ENCODE measurements at regions not wholly inside any gene's neighbourhood (a gene's known extent, or its start where the extent isn't known, plus 50 kb on each side); places are given as distances from the start of the nearest gene placed in this dataset.

- no peaks in the 10 kb centered on the region for H3K79me2 ChIP-seq (ENCODE audit: control insufficient read depth, insufficient read depth, low read length, poor library complexity)
These were observed 215.6 kb downstream of the TMEM114 start for GRCh38 chr16:8374586-8375231.

GRCh38 chr16:8373676-8374431 lies 216.5 kb downstream of the TMEM114 start:
- H3K4me3 ChIP-seq (ENCODE audit: low read depth, low read length), result no peak overlapping the region
- no peak overlapping the region for H4K91ac ChIP-seq (ENCODE audit: low read depth, low read length)
- no peak for DNase-seq
- no peak overlapping the region for H3K23ac ChIP-seq (ENCODE audit: low read length)
- H2AFZ ChIP-seq (ENCODE audit: insufficient read depth, low read length, poor library complexity), result no peak overlapping the region
- H3K4me1 ChIP-seq (ENCODE audit: control insufficient read depth in 1 of 2, insufficient read depth in 2 of 2, low read length in 2 of 2), result no peaks in the 10 kb centered on the region
- no peaks in the 10 kb centered on the region for H3K27me3 ChIP-seq (ENCODE audit: insufficient read depth, low read length)
- H4K8ac ChIP-seq (ENCODE audit: low read depth, low read length), result no peak overlapping the region
- no peak overlapping the region for H3K27ac ChIP-seq (ENCODE audit: low read depth, low read length)
- no peaks in the 10 kb centered on the region for H3K79me1 ChIP-seq (ENCODE audit: low read length)
- H2BK120ac ChIP-seq (ENCODE audit: insufficient read depth, low read length, poor library complexity), result no peak overlapping the region
- no peak overlapping the region for H4K12ac ChIP-seq (ENCODE audit: low read depth, low read length)
- H2BK12ac ChIP-seq (ENCODE audit: low read length), result no peak overlapping the region
- no peak overlapping the region for H3K4me2 ChIP-seq (ENCODE audit: low read length)
- H2BK5ac ChIP-seq (ENCODE audit: low read depth, low read length, poor library complexity), result no peak overlapping the region
- no CpG with 5 or more reads among the region's 6 CpGs for WGBS (ENCODE audit: extremely low coverage, insufficient coverage, insufficient read length)
- H3K36me3 ChIP-seq (ENCODE audit: control insufficient read depth in 1 of 2, insufficient read depth in 2 of 2, low read length in 2 of 2), result no peaks in the 10 kb centered on the region
- no peaks in the 10 kb centered on the region for H3K79me2 ChIP-seq (ENCODE audit: control insufficient read depth, insufficient read depth, low read length, poor library complexity)
- no peak overlapping the region for H3K14ac ChIP-seq (ENCODE audit: low read length)
- H3K4ac ChIP-seq (ENCODE audit: low read depth, low read length), result no peak overlapping the region
- H2AK5ac ChIP-seq (ENCODE audit: low read length), result no peak overlapping the region
- H3K9ac ChIP-seq (ENCODE audit: low read length), result no peak overlapping the region
- no peaks in the 10 kb centered on the region for H3K9me3 ChIP-seq (ENCODE audit: insufficient read depth, low read depth, low read length)
- H3K18ac ChIP-seq (ENCODE audit: low read length), result no peak overlapping the region

More at GRCh38 chr16:8374586-8375231, 215.6 kb downstream of the TMEM114 start:
- no peak overlapping the region for H2BK12ac ChIP-seq (ENCODE audit: low read length)
- H3K9me3 ChIP-seq (ENCODE audit: insufficient read depth, low read depth, low read length), result no peaks in the 10 kb centered on the region
- H2AK5ac ChIP-seq (ENCODE audit: low read length), result no peak overlapping the region
- H3K14ac ChIP-seq (ENCODE audit: low read length), result no peak overlapping the region
- no peak overlapping the region for H2BK5ac ChIP-seq (ENCODE audit: low read depth, low read length, poor library complexity)
- no peak overlapping the region for H3K18ac ChIP-seq (ENCODE audit: low read length)
- no peaks in the 10 kb centered on the region for H3K36me3 ChIP-seq (ENCODE audit: control insufficient read depth in 1 of 2, insufficient read depth in 2 of 2, low read length in 2 of 2)
- no peak overlapping the region for H2AFZ ChIP-seq (ENCODE audit: insufficient read depth, low read length, poor library complexity)
- H3K79me1 ChIP-seq (ENCODE audit: low read length), result no peaks in the 10 kb centered on the region
- no peak overlapping the region for H4K12ac ChIP-seq (ENCODE audit: low read depth, low read length)
- no peak overlapping the region for H3K23ac ChIP-seq (ENCODE audit: low read length)
- DNase-seq, result peak; percentile 20 to 35
- no peaks in the 10 kb centered on the region for H3K4me1 ChIP-seq (ENCODE audit: control insufficient read depth in 1 of 2, insufficient read depth in 2 of 2, low read length in 2 of 2)
- no peak overlapping the region for H3K4ac ChIP-seq (ENCODE audit: low read depth, low read length)
- H2BK120ac ChIP-seq (ENCODE audit: insufficient read depth, low read length, poor library complexity), result no peak overlapping the region
- no peaks in the 10 kb centered on the region for H3K27me3 ChIP-seq (ENCODE audit: insufficient read depth, low read length)
- WGBS (ENCODE audit: extremely low coverage, insufficient coverage, insufficient read length), result no CpG with 5 or more reads among the region's 8 CpGs
- no peak overlapping the region for H4K91ac ChIP-seq (ENCODE audit: low read depth, low read length)
- no peak overlapping the region for H3K9ac ChIP-seq (ENCODE audit: low read length)
- H4K8ac ChIP-seq (ENCODE audit: low read depth, low read length), result no peak overlapping the region
- no peak overlapping the region for H3K4me3 ChIP-seq (ENCODE audit: low read depth, low read length)
- H3K4me2 ChIP-seq (ENCODE audit: low read length), result no peak overlapping the region
- H3K27ac ChIP-seq (ENCODE audit: low read depth, low read length), result no peak overlapping the region

- no peak overlapping the region for H3K9ac ChIP-seq (ENCODE audit: low read length)
These were observed 218.2 kb downstream of the TMEM114 start for GRCh38 chr16:8372141-8372540.

GRCh38 chr16:8370374-8371270 lies 219.7 kb downstream of the TMEM114 start:
- peak; percentile 27 to 50 for DNase-seq
- H4K8ac ChIP-seq (ENCODE audit: low read depth, low read length), result no peak overlapping the region
- H3K27ac ChIP-seq (ENCODE audit: low read depth, low read length), result no peak overlapping the region
- no peak overlapping the region for H3K23ac ChIP-seq (ENCODE audit: low read length)
- no peak overlapping the region for H3K4ac ChIP-seq (ENCODE audit: low read depth, low read length)
- H3K79me1 ChIP-seq (ENCODE audit: low read length), result no peaks in the 10 kb centered on the region
- no peak overlapping the region for H2BK120ac ChIP-seq (ENCODE audit: insufficient read depth, low read length, poor library complexity)
- H3K4me1 ChIP-seq (ENCODE audit: control insufficient read depth in 1 of 2, insufficient read depth in 2 of 2, low read length in 2 of 2), result no peaks in the 10 kb centered on the region
- no peak overlapping the region for H4K91ac ChIP-seq (ENCODE audit: low read depth, low read length)
- H3K9ac ChIP-seq (ENCODE audit: low read length), result no peak overlapping the region
- no peak overlapping the region for H2BK12ac ChIP-seq (ENCODE audit: low read length)
- no CpG with 5 or more reads among the region's 4 CpGs for WGBS (ENCODE audit: extremely low coverage, insufficient coverage, insufficient read length)
- no peak overlapping the region for H3K4me2 ChIP-seq (ENCODE audit: low read length)
- H3K36me3 ChIP-seq (ENCODE audit: control insufficient read depth in 1 of 2, insufficient read depth in 2 of 2, low read length in 2 of 2), result no peaks in the 10 kb centered on the region
- H3K79me2 ChIP-seq (ENCODE audit: control insufficient read depth, insufficient read depth, low read length, poor library complexity), result no peaks in the 10 kb centered on the region
- no peak overlapping the region for H2AFZ ChIP-seq (ENCODE audit: insufficient read depth, low read length, poor library complexity)
- H3K9me3 ChIP-seq (ENCODE audit: insufficient read depth, low read depth, low read length), result no peaks in the 10 kb centered on the region
- no peak overlapping the region for H4K12ac ChIP-seq (ENCODE audit: low read depth, low read length)
- no peak overlapping the region for H3K4me3 ChIP-seq (ENCODE audit: low read depth, low read length)
- H2AK5ac ChIP-seq (ENCODE audit: low read length), result no peak overlapping the region
- no peaks in the 10 kb centered on the region for H3K27me3 ChIP-seq (ENCODE audit: insufficient read depth, low read length)
- no peak overlapping the region for H3K14ac ChIP-seq (ENCODE audit: low read length)
- no peak overlapping the region for H3K18ac ChIP-seq (ENCODE audit: low read length)
- no peak overlapping the region for H2BK5ac ChIP-seq (ENCODE audit: low read depth, low read length, poor library complexity)

More at GRCh38 chr16:8372141-8372540, 218.2 kb downstream of the TMEM114 start:
- no peaks in the 10 kb centered on the region for H3K4me1 ChIP-seq (ENCODE audit: control insufficient read depth in 1 of 2, insufficient read depth in 2 of 2, low read length in 2 of 2)
- no peaks in the 10 kb centered on the region for H3K27me3 ChIP-seq (ENCODE audit: insufficient read depth, low read length)
- no peaks in the 10 kb centered on the region for H3K79me1 ChIP-seq (ENCODE audit: low read length)
- H2BK120ac ChIP-seq (ENCODE audit: insufficient read depth, low read length, poor library complexity), result no peak overlapping the region
- H2AFZ ChIP-seq (ENCODE audit: insufficient read depth, low read length, poor library complexity), result no peak overlapping the region
- no peak overlapping the region for H4K91ac ChIP-seq (ENCODE audit: low read depth, low read length)
- H3K23ac ChIP-seq (ENCODE audit: low read length), result no peak overlapping the region
- no peak overlapping the region for H3K4me3 ChIP-seq (ENCODE audit: low read depth, low read length)
- no peaks in the 10 kb centered on the region for H3K79me2 ChIP-seq (ENCODE audit: control insufficient read depth, insufficient read depth, low read length, poor library complexity)
- no peak for DNase-seq
- no peak overlapping the region for H2BK12ac ChIP-seq (ENCODE audit: low read length)
- H3K36me3 ChIP-seq (ENCODE audit: control insufficient read depth in 1 of 2, insufficient read depth in 2 of 2, low read length in 2 of 2), result no peaks in the 10 kb centered on the region
- no peak overlapping the region for H3K4ac ChIP-seq (ENCODE audit: low read depth, low read length)
- no peak overlapping the region for H3K4me2 ChIP-seq (ENCODE audit: low read length)
- H2AK5ac ChIP-seq (ENCODE audit: low read length), result no peak overlapping the region
- H3K18ac ChIP-seq (ENCODE audit: low read length), result no peak overlapping the region
- no peak overlapping the region for H3K27ac ChIP-seq (ENCODE audit: low read depth, low read length)
- H3K14ac ChIP-seq (ENCODE audit: low read length), result no peak overlapping the region
- H3K9me3 ChIP-seq (ENCODE audit: insufficient read depth, low read depth, low read length), result no peaks in the 10 kb centered on the region
- no peak overlapping the region for H4K12ac ChIP-seq (ENCODE audit: low read depth, low read length)
- WGBS (ENCODE audit: extremely low coverage, insufficient coverage, insufficient read length), result no CpG with 5 or more reads among the region's 3 CpGs
- no peak overlapping the region for H2BK5ac ChIP-seq (ENCODE audit: low read depth, low read length, poor library complexity)
- no peak overlapping the region for H4K8ac ChIP-seq (ENCODE audit: low read depth, low read length)

Data from trophoblast cell (in vitro differentiated cells and primary cell).